ENCODE measurements at regions not wholly inside any gene's neighbourhood (a gene's known extent, or its start where the extent isn't known, plus 50 kb on each side); places are given as distances from the start of the nearest gene placed in this dataset.

DNA sequence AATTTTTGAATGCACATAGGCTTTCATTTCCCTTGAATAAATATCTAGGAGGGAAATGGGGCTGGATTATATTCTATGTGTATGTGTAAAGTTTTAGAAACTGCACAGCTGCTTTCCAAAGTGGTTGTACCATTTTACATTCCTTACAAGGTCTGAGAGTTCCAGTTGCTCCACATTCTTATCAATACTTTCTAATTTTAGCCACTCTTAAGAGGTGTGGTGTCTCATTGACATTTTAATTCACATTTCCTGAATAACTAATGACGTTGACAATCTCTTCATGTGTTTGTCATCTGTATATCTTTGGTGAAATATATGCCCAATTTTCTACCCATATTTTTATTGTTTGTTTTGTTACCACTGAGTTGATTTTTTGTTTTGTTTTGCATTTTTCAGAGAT lies 74.6 kb upstream of the VASH1 start:
- TF ChIP-seq POLR2A (IDR thresholded peaks at IDR 0.05): no peak
- TF ChIP-seq, protein P1, sequence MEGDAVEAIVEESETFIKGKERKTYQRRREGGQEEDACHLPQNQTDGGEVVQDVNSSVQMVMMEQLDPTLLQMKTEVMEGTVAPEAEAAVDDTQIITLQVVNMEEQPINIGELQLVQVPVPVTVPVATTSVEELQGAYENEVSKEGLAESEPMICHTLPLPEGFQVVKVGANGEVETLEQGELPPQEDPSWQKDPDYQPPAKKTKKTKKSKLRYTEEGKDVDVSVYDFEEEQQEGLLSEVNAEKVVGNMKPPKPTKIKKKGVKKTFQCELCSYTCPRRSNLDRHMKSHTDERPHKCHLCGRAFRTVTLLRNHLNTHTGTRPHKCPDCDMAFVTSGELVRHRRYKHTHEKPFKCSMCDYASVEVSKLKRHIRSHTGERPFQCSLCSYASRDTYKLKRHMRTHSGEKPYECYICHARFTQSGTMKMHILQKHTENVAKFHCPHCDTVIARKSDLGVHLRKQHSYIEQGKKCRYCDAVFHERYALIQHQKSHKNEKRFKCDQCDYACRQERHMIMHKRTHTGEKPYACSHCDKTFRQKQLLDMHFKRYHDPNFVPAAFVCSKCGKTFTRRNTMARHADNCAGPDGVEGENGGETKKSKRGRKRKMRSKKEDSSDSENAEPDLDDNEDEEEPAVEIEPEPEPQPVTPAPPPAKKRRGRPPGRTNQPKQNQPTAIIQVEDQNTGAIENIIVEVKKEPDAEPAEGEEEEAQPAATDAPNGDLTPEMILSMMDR (IDR thresholded peaks at IDR 0.05): no peak

All from adrenal gland (tissue), 5 donors.